CD4-positive, alpha-beta memory T cell (primary cell): ENCODE measurements at regions not wholly inside any gene's neighbourhood (a gene's known extent, or its start where the extent isn't known, plus 50 kb on each side); places are given as distances from the start of the nearest gene placed in this dataset.
A peak's percentile ranks its signal among the peaks of the same experiment; 100 is the strongest.
"Not testable (repeated sequence)": the region's sequence is repeated elsewhere in the genome, so short reads cannot be mapped to it uniquely, and the experiment has no call there.

Experiments
- CTCF ChIA-PET: fragments of 350-600 bp; sonication (Branson Sonifier 250); formaldehyde crosslinking; loops from one replicate; lab custom pipeline; 2021; ENCODE audit warnings: inconsistent platforms; ENCODE audit not compliant: partially characterized antibody; lab: Charles Lee
- POLR2A ChIA-PET: fragments of 350-600 bp; sonication (Branson Sonifier 250); formaldehyde crosslinking; loops from one replicate; lab custom pipeline; 2021; ENCODE audit not compliant: partially characterized antibody; lab: Charles Lee
- DNase-seq, 5 donors: peaks; one replicate each; pipeline versions ENCODE4 v3.0.0 to v3.0.0-alpha.2; 2020 to 2022; ENCODE audit warnings: mixed read lengths in 1 of 5
- H3K27ac ChIP-seq: one replicate; pipeline ENCODE4 v1.7.0; 2013; ENCODE audit warnings: low read depth, low read length
- H3K27me3 ChIP-seq: 2 replicates; pipeline ENCODE4 v1.7.0; 2013; ENCODE audit warnings: mild to moderate bottlenecking, low read length, moderate library complexity; ENCODE audit not compliant: insufficient read depth
- H3K36me3 ChIP-seq: 2 replicates; pipeline ENCODE4 v1.7.0; 2013; ENCODE audit warnings: mild to moderate bottlenecking, low read length, moderate library complexity; ENCODE audit not compliant: insufficient read depth
- H3K4me1 ChIP-seq: 2 replicates; pipeline ENCODE4 v1.7.0; 2013; ENCODE audit warnings: mild to moderate bottlenecking, low read length, moderate library complexity; ENCODE audit not compliant: insufficient read depth
- H3K4me3 ChIP-seq, 2 donors: one replicate each; pipeline ENCODE4 v1.7.0; 2013; ENCODE audit warnings: low read length in 2 of 2, mild to moderate bottlenecking in 1 of 2
- H3K9me3 ChIP-seq, 2 donors: one replicate each; pipeline ENCODE4 v1.7.0; 2013; ENCODE audit warnings: low read length in 2 of 2, control low read depth in 1 of 2; ENCODE audit not compliant: control insufficient read depth in 1 of 2
- H3K27ac Mint-ChIP-seq, 7 donors: one replicate each; pipeline ENCODE4 v1.8.0; 2020 to 2021; ENCODE audit warnings: mixed read lengths in 7 of 7, mild to moderate bottlenecking in 6 of 7, inconsistent platforms in 3 of 7, moderate library complexity in 3 of 7
- H3K27me3 Mint-ChIP-seq, 2 donors: one replicate each; pipeline ENCODE4 v1.8.0; 2020 to 2021; ENCODE audit warnings: mixed read lengths in 2 of 2
- H3K36me3 Mint-ChIP-seq, 2 donors: one replicate each; pipeline ENCODE4 v1.8.0; 2020 to 2021; ENCODE audit warnings: mixed read lengths in 2 of 2, inconsistent platforms in 1 of 2, mild to moderate bottlenecking in 1 of 2
- H3K4me1 Mint-ChIP-seq, 4 donors: one replicate each; pipeline ENCODE4 v1.8.0; 2020 to 2021; ENCODE audit warnings: mixed read lengths in 4 of 4, mild to moderate bottlenecking in 1 of 4
- H3K4me3 Mint-ChIP-seq, 8 donors: one replicate each; pipeline ENCODE4 v1.8.0; 2020 to 2021; ENCODE audit warnings: mixed read lengths in 8 of 8, mild to moderate bottlenecking in 7 of 8, moderate library complexity in 6 of 8, inconsistent platforms in 3 of 8
- H3K9me3 Mint-ChIP-seq, 8 donors: one replicate each; pipeline ENCODE4 v1.8.0; 2020 to 2021; ENCODE audit warnings: mixed read lengths in 8 of 8, mild to moderate bottlenecking in 5 of 8, inconsistent platforms in 3 of 8, moderate library complexity in 1 of 8
- intact Hi-C: fragments of 100-400 bp; cut with micrococcal nuclease; formaldehyde crosslinking; loops from one replicate; pipeline ENCODE4 v1.15.1; 2023

- peaks cover 0 to 23% (median 11%) of the 10 kb centered on the region in 8 donors for H3K9me3 Mint-ChIP-seq
- ChIA-PET CTCF (no interaction called here), POLR2A (no interaction called here)
These were observed 240.5 kb upstream of the PRSS16 start for GRCh38 chr6:27007020-27007419.

GRCh38 chr6:27008613-27009012 is 238.9 kb upstream of the PRSS16 start:
- CTCF ChIA-PET, H3K4me3 Mint-ChIP-seq, H3K9me3 ChIP-seq, H3K36me3 ChIP-seq, H3K27ac Mint-ChIP-seq, POLR2A ChIA-PET, intact Hi-C loops, H3K36me3 Mint-ChIP-seq, H3K27ac ChIP-seq, H3K27me3 ChIP-seq, DNase-seq, H3K4me1 Mint-ChIP-seq, H3K4me3 ChIP-seq, H3K4me1 ChIP-seq: not testable (repeated sequence)
- Mint-ChIP-seq H3K9me3 (peaks cover 0 to 27% (median 11%) of the 10 kb centered on the region in 8 donors), H3K27me3 (peaks cover 17 to 21% of the 10 kb centered on the region in 2 donors)

More at GRCh38 chr6:27007020-27007419, 240.5 kb upstream of the PRSS16 start:
- H3K27ac Mint-ChIP-seq: no peak overlapping the region
- H3K4me1 ChIP-seq: no peaks in the 10 kb centered on the region
- H3K27me3 Mint-ChIP-seq: peaks cover 13 to 16% of the 10 kb centered on the region in 2 donors
- no peak overlapping the region for H3K4me3 Mint-ChIP-seq
- H3K4me3 ChIP-seq: no peak overlapping the region
- no peak for DNase-seq
- intact Hi-C loops: no loop called here
- no peaks in the 10 kb centered on the region for H3K9me3 ChIP-seq
- H3K4me1 Mint-ChIP-seq: no peaks in the 10 kb centered on the region
- H3K36me3 ChIP-seq: no peaks in the 10 kb centered on the region
- peaks cover 0 to 6% of the 10 kb centered on the region in 2 donors for H3K36me3 Mint-ChIP-seq
- peaks cover 3% of the 10 kb centered on the region for H3K27me3 ChIP-seq
- H3K27ac ChIP-seq: no peak overlapping the region

- Mint-ChIP-seq H3K27me3 (peaks cover 10 to 13% of the 10 kb centered on the region in 2 donors), H3K9me3 (peaks cover 4 to 57% (median 31%) of the 10 kb centered on the region in 8 donors)
- H3K36me3 ChIP-seq, DNase-seq, H3K27ac ChIP-seq, H3K27me3 ChIP-seq, CTCF ChIA-PET, H3K27ac Mint-ChIP-seq, H3K4me3 Mint-ChIP-seq, H3K9me3 ChIP-seq, intact Hi-C loops, H3K36me3 Mint-ChIP-seq, POLR2A ChIA-PET, H3K4me1 ChIP-seq, H3K4me1 Mint-ChIP-seq, H3K4me3 ChIP-seq: not testable (repeated sequence)
These were observed 233.4 kb upstream of the PRSS16 start for GRCh38 chr6:27014053-27014452.

- no peak for DNase-seq
- ChIA-PET CTCF (no interaction called here), POLR2A (no interaction called here)
- Histone ChIP-seq H3K27ac (no peak overlapping the region), H3K9me3 (no peaks in the 10 kb centered on the region), H3K36me3 (no peaks in the 10 kb centered on the region), H3K4me3 (no peak overlapping the region), H3K4me1 (peaks cover 12% of the 10 kb centered on the region), H3K27me3 (no peaks in the 10 kb centered on the region)
- Mint-ChIP-seq H3K9me3 (peaks cover 4 to 48% (median 25%) of the 10 kb centered on the region in 8 donors), H3K27ac (no peak overlapping the region), H3K36me3 (peaks cover 0 to 4% of the 10 kb centered on the region in 2 donors), H3K4me3 (no peak overlapping the region), H3K27me3 (peaks cover 5% of the 10 kb centered on the region in 2 donors), H3K4me1 (peaks cover 6 to 18% (median 11%) of the 10 kb centered on the region in 4 donors)
- intact Hi-C loops: no loop called here
These were observed 230.8 kb upstream of the PRSS16 start for GRCh38 chr6:27016689-27017088.

GRCh38 chr6:27018401-27018800 is 229.1 kb upstream of the PRSS16 start:
- H3K27ac Mint-ChIP-seq: not testable (repeated sequence)
- H3K9me3 Mint-ChIP-seq: peaks cover 4 to 42% (median 24%) of the 10 kb centered on the region in 8 donors

GRCh38 chr6:27019651-27020552 is 227.6 kb upstream of the PRSS16 start:
- ChIA-PET CTCF (no interaction called here), POLR2A (no interaction called here)
- Histone ChIP-seq H3K4me1 (peaks cover 12% of the 10 kb centered on the region), H3K27ac (no peak overlapping the region), H3K36me3 (no peaks in the 10 kb centered on the region), H3K27me3 (peaks cover under 1% of the 10 kb centered on the region), H3K4me3 (peak overlapping the region; percentile 21 to 60), H3K9me3 (no peaks in the 10 kb centered on the region)
- Mint-ChIP-seq H3K9me3 (peaks cover 4 to 38% (median 15%) of the 10 kb centered on the region in 8 donors), H3K27me3 (peaks cover 3 to 5% of the 10 kb centered on the region in 2 donors), H3K4me1 (peaks cover 6 to 18% (median 11%) of the 10 kb centered on the region in 4 donors), H3K36me3 (no peaks in the 10 kb centered on the region), H3K4me3 (peak overlapping the region; percentile 72 to 88 (median 82)), H3K27ac (peak overlapping the region in 4 of 7 donors; percentile 19 to 74 (median 54))
- intact Hi-C loops: no loop called here
- DNase-seq: peak in 4 of 5 donors; percentile 6 to 39 (median 20)

More at GRCh38 chr6:27018401-27018800, 229.1 kb upstream of the PRSS16 start:
- H3K36me3 ChIP-seq, H3K27ac ChIP-seq, intact Hi-C loops, H3K36me3 Mint-ChIP-seq, H3K27me3 Mint-ChIP-seq, H3K4me3 Mint-ChIP-seq, DNase-seq, H3K9me3 ChIP-seq, H3K4me3 ChIP-seq, H3K27me3 ChIP-seq, POLR2A ChIA-PET, CTCF ChIA-PET: not testable (repeated sequence)
- peaks cover 6 to 18% (median 11%) of the 10 kb centered on the region in 4 donors for H3K4me1 Mint-ChIP-seq
- H3K4me1 ChIP-seq: peaks cover 12% of the 10 kb centered on the region

GRCh38 chr6:27020553-27020880 is 227.0 kb upstream of the PRSS16 start:
- Histone ChIP-seq H3K27ac (no peak overlapping the region), H3K4me3 (peak overlapping the region; percentile 21 to 60), H3K9me3 (no peaks in the 10 kb centered on the region), H3K4me1 (peaks cover 12% of the 10 kb centered on the region), H3K27me3 (peaks cover 6% of the 10 kb centered on the region), H3K36me3 (no peaks in the 10 kb centered on the region)
- H3K27me3 Mint-ChIP-seq: peaks cover 3 to 7% of the 10 kb centered on the region in 2 donors
- CTCF ChIA-PET: no interaction called here
- DNase-seq: no peak
- peak overlapping the region; percentile 71 to 88 (median 82) for H3K4me3 Mint-ChIP-seq
- H3K9me3 Mint-ChIP-seq: peaks cover 4 to 33% (median 12%) of the 10 kb centered on the region in 8 donors
- POLR2A ChIA-PET: no interaction called here
- intact Hi-C loops: no loop called here
- H3K4me1 Mint-ChIP-seq: peaks cover 6 to 18% (median 11%) of the 10 kb centered on the region in 4 donors
- peak overlapping the region in 4 of 7 donors; percentile 19 to 58 (median 38) for H3K27ac Mint-ChIP-seq
- H3K36me3 Mint-ChIP-seq: no peaks in the 10 kb centered on the region
